Nephron (organoid): ENCODE measurements at regions not wholly inside any gene's neighbourhood (a gene's known extent, or its start where the extent isn't known, plus 50 kb on each side); places are given as distances from the start of the nearest gene placed in this dataset.

ENCODE experiments used
- H3K27ac Mint-ChIP-seq, 3 experiments: 2 replicates each; pipeline ENCODE4 v1.8.0; 2020; ENCODE audit warnings: mixed read lengths in 3 of 3, mild to moderate bottlenecking in 2 of 3, moderate library complexity in 1 of 3
- H3K27me3 Mint-ChIP-seq: 2 replicates; pipeline ENCODE4 v1.8.0; 2021; ENCODE audit warnings: low read depth, mild to moderate bottlenecking, moderate library complexity, mixed read lengths
- H3K36me3 Mint-ChIP-seq: 2 replicates; pipeline ENCODE4 v1.8.0; 2020; ENCODE audit warnings: low read depth, mixed read lengths
- H3K4me1 Mint-ChIP-seq: 2 replicates; pipeline ENCODE4 v1.8.0; 2020; ENCODE audit warnings: mixed read lengths
- H3K4me3 Mint-ChIP-seq, 3 experiments: 2 replicates each; pipeline ENCODE4 v1.8.0; 2020; ENCODE audit warnings: mild to moderate bottlenecking in 3 of 3, mixed read lengths in 3 of 3, moderate library complexity in 2 of 3
- H3K9me3 Mint-ChIP-seq: 2 replicates; pipeline ENCODE4 v1.8.0; 2020; ENCODE audit warnings: mixed read lengths
- CTCF ChIP-seq, 3 experiments: fragments of 200-600 bp; sonication (generic); IDR thresholded peaks; one replicate each; pipeline ENCODE4 v1.5.0; 2021; ENCODE audit warnings: antibody characterized with exemption in 3 of 3; ENCODE audit not compliant: unreplicated experiment in 3 of 3

GRCh38 chr22:45105281-45105702, 58.4 kb upstream of the NUP50 start:
- no peak overlapping the region for H3K4me3 Mint-ChIP-seq
- no peaks in the 10 kb centered on the region for H3K9me3 Mint-ChIP-seq
- H3K36me3 Mint-ChIP-seq = no peaks in the 10 kb centered on the region
- H3K27me3 Mint-ChIP-seq = peaks cover 49% of the 10 kb centered on the region
- H3K27ac Mint-ChIP-seq = no peak overlapping the region
- TF ChIP-seq CTCF (IDR thresholded peaks at IDR 0.05; ENCODE audit: unreplicated experiment in 3 of 3) = no peak
- no peaks in the 10 kb centered on the region for H3K4me1 Mint-ChIP-seq

GRCh38 chr22:45107671-45108070, 56.1 kb upstream of the NUP50 start:
- Mint-ChIP-seq H3K9me3 (peaks cover under 1% of the 10 kb centered on the region), H3K4me3 (no peak overlapping the region), H3K36me3 (no peaks in the 10 kb centered on the region), H3K27me3 (peaks cover 39% of the 10 kb centered on the region), H3K27ac (no peak overlapping the region), H3K4me1 (no peaks in the 10 kb centered on the region)
- no peak for TF ChIP-seq CTCF (IDR thresholded peaks at IDR 0.05; ENCODE audit: unreplicated experiment in 3 of 3)

GRCh38 chr22:45112136-45112879, 51.4 kb upstream of the NUP50 start:
- no peak overlapping the region for H3K27ac Mint-ChIP-seq

More at GRCh38 chr22:45112136-45112879, 51.4 kb upstream of the NUP50 start:
- peaks cover 18% of the 10 kb centered on the region for H3K27me3 Mint-ChIP-seq
- TF ChIP-seq CTCF (IDR thresholded peaks at IDR 0.05; ENCODE audit: unreplicated experiment in 3 of 3) = no peak
- no peaks in the 10 kb centered on the region for H3K4me1 Mint-ChIP-seq
- H3K36me3 Mint-ChIP-seq = no peaks in the 10 kb centered on the region
- no peak overlapping the region for H3K4me3 Mint-ChIP-seq
- peaks cover 17% of the 10 kb centered on the region for H3K9me3 Mint-ChIP-seq
